ENCODE measurements at regions not wholly inside any gene's neighbourhood (a gene's known extent, or its start where the extent isn't known, plus 50 kb on each side); places are given as distances from the start of the nearest gene placed in this dataset.

DNA sequence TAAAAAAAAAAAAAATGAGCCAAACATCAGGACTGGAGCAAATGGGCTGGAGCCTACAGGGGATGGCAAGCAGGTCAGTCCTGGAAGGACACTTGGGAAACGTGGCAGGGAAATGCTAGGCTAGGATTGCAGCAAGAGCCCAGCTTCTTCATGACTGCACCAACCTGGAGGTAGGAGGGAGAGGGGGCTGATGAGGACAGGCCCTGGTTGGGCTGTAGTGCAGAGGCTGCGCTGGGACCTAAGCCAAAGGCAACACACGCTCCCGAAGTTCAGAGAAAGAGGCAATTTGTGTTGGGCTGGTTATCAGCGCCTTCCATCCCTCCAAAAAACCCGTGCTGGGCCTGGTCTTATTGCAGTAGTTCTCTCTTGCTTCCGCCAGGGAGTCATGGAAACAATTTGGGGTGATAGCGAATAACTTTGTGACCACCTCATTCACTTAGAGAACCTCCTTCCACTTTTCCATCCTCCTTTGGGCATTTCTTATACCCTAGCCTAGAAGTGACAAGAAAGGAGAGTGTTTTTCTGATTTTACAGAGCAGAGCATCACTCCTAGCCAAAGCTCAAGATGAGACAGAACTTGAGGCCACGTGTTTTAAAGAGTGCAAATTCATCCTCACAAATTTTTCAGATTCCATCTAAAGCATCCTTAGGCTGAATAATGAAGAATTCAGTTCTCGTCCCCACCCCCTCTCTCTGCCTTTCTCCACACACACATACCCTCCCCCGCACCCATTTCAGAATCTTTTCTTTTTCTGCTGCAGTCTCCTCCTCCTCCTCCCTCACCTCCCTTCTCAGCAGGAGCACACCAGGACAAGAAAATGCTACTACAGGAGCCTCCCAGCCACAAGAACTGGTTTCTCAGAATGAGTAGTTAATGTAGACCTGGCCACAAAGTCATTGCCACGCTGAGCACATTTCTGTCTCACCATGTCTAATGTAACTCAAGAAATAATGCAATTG lies 61.3 kb upstream of the CALM2 start:
- peak; percentile 98 for FAIRE-seq
- Histone ChIP-seq H3K27ac (ENCODE audit: extremely low read depth, low read depth, low read length) (peak overlapping the region; percentile 65), H3K4me2 (ENCODE audit: insufficient read depth, low read length) (peak overlapping the region; percentile 42; the same call in 1 of the 2 replicates), H3K4me1 (replicated peaks in 1 of 2; ENCODE audit: control insufficient read depth in 2 of 2, insufficient read depth in 2 of 2, low read length in 2 of 2) (peaks cover 16 to 49% of the 10 kb centered on the region in 2 experiments), H3K9ac (ENCODE audit: insufficient read depth in 1 of 2, low read depth in 2 of 2, low read length in 2 of 2) (peak overlapping the region; percentile 14 to 64; a peak in 2 of 4 replicates), H2AFZ (ENCODE audit: low read depth, low read length) (peak overlapping the region; percentile 71), H3K9me1 (ENCODE audit: control insufficient read depth, insufficient read depth, low read length) (no peaks in the 10 kb centered on the region), H4K20me1 (replicated peaks; ENCODE audit: control insufficient read depth, insufficient read depth, low read length) (no peaks in the 10 kb centered on the region), H3K27me3 (ENCODE audit: control insufficient read depth in 2 of 2, insufficient read depth in 2 of 2, low read length in 2 of 2) (no peaks in the 10 kb centered on the region), H3K4me3 (no peak overlapping the region), H3K79me2 (ENCODE audit: control insufficient read depth, insufficient read depth, low read length) (no peaks in the 10 kb centered on the region), H3K9me3 (replicated peaks; ENCODE audit: control insufficient read depth, insufficient read depth, low read depth, low read length) (no peaks in the 10 kb centered on the region), H3K36me3 (ENCODE audit: control insufficient read depth, insufficient read depth, low read length) (no peaks in the 10 kb centered on the region)
- POLR2A ChIA-PET: interaction anchor here (0.6 to 1.8 kb wide), 5 partner anchors 19 to 86 kb away, joined by 3 to 4 read pairs (median 3); no protein-coding TSS in a partner anchor
- peak; percentile 70 to 94 (median 80) for DNase-seq (ENCODE audit: extremely low read depth in 1 of 4, low spot score in 3 of 4)
- CTCF ChIA-PET (ENCODE audit: low intra/inter-chr PET ratio): no interaction called here
- intact Hi-C loops (cut with micrococcal nuclease) (no loop called here), in situ Hi-C loops (cut with MboI) (no loop called here)
- peak; percentile 93 for ATAC-seq
- 2% methylated on average over 11 of the region's 12 CpGs for WGBS (ENCODE audit: insufficient coverage, low coverage, missing lambda C conversion rate)
- BruUV-seq (replicated peaks): no TSS peak
- TF ChIP-seq, protein P1, sequence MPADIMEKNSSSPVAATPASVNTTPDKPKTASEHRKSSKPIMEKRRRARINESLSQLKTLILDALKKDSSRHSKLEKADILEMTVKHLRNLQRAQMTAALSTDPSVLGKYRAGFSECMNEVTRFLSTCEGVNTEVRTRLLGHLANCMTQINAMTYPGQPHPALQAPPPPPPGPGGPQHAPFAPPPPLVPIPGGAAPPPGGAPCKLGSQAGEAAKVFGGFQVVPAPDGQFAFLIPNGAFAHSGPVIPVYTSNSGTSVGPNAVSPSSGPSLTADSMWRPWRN (IDR thresholded peaks at IDR 0.05; ENCODE audit: low read depth): peak; percentile 64; the same call in 1 of the 2 replicates
- TF ChIP-seq MCM3 (IDR thresholded peaks at IDR 0.05): no peak
- TF ChIP-seq GABPB1 (CRISPR knock-in tag; IDR thresholded peaks at IDR 0.05): peak; percentile 58
- 0 out of 2 replicates have a peak, but pooled peaks have one; percentile 57 for TF ChIP-seq TOE1 (IDR thresholded peaks at IDR 0.05; ENCODE audit: borderline replicate concordance)
- TF ChIP-seq TOE1 (CRISPR knock-in tag; IDR thresholded peaks at IDR 0.05; ENCODE audit: borderline replicate concordance, low read depth): no peak
- TF ChIP-seq U2AF1 (optimal IDR thresholded peaks at IDR 0.05; ENCODE audit: low read depth, low read length): no peak
- TF ChIP-seq EGR1 (conservative IDR thresholded peaks at IDR 0.05): peak; percentile 80
- TF ChIP-seq C11orf30 (IDR thresholded peaks at IDR 0.05; ENCODE audit: low read depth): peak; percentile 36; the same call in 1 of the 2 replicates
- 0 out of 2 replicates have a peak, but pooled peaks have one; percentile 26 for TF ChIP-seq KLF16 (IDR thresholded peaks at IDR 0.05)
- TF ChIP-seq TBL1XR1 (IDR thresholded peaks at IDR 0.05; ENCODE audit: low read length in 2 of 2): peak in 1 of 2 experiments; percentile 78; a peak in 2 of 4 replicates
- 0 out of 2 replicates have a peak, but pooled peaks have one; percentile 47 for TF ChIP-seq MECOM (CRISPR knock-in tag; IDR thresholded peaks at IDR 0.05)
- TF ChIP-seq, protein P2, sequence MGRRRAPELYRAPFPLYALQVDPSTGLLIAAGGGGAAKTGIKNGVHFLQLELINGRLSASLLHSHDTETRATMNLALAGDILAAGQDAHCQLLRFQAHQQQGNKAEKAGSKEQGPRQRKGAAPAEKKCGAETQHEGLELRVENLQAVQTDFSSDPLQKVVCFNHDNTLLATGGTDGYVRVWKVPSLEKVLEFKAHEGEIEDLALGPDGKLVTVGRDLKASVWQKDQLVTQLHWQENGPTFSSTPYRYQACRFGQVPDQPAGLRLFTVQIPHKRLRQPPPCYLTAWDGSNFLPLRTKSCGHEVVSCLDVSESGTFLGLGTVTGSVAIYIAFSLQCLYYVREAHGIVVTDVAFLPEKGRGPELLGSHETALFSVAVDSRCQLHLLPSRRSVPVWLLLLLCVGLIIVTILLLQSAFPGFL (CRISPR knock-in tag; IDR thresholded peaks at IDR 0.05): no peak
- no peak for TF ChIP-seq RHOXF2B (CRISPR knock-in tag; conservative IDR thresholded peaks at IDR 0.05)
- TF ChIP-seq, protein P3, sequence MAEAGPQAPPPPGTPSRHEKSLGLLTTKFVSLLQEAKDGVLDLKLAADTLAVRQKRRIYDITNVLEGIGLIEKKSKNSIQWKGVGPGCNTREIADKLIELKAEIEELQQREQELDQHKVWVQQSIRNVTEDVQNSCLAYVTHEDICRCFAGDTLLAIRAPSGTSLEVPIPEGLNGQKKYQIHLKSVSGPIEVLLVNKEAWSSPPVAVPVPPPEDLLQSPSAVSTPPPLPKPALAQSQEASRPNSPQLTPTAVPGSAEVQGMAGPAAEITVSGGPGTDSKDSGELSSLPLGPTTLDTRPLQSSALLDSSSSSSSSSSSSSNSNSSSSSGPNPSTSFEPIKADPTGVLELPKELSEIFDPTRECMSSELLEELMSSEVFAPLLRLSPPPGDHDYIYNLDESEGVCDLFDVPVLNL (CRISPR knock-in tag; IDR thresholded peaks at IDR 0.05; ENCODE audit: low read depth): no peak
- TF ChIP-seq BRF1 (IDR thresholded peaks at IDR 0.05; ENCODE audit: borderline replicate concordance, extremely low read depth, insufficient read length): no peak
- TF ChIP-seq SREBF2 (CRISPR knock-in tag; IDR thresholded peaks at IDR 0.05): no peak
- TF ChIP-seq ETV5 (CRISPR knock-in tag; IDR thresholded peaks at IDR 0.05; ENCODE audit: low read depth): peak; percentile 21; the same call in 1 of the 2 replicates
- peak; percentile 16 for TF ChIP-seq TBP (optimal IDR thresholded peaks at IDR 0.05; ENCODE audit: low read depth, low read length)
- peak; percentile 75 to 88 for TF ChIP-seq KDM1A (IDR thresholded peaks at IDR 0.05)
- TF ChIP-seq BHLHE40 (IDR thresholded peaks at IDR 0.05; ENCODE audit: low read length): peak; percentile 97
- peak; percentile 95 for TF ChIP-seq NFIC (IDR thresholded peaks at IDR 0.05)

All from K562 (cell line).